ENCODE measurements at regions not wholly inside any gene's neighbourhood (a gene's known extent, or its start where the extent isn't known, plus 50 kb on each side); places are given as distances from the start of the nearest gene placed in this dataset.

DNA sequence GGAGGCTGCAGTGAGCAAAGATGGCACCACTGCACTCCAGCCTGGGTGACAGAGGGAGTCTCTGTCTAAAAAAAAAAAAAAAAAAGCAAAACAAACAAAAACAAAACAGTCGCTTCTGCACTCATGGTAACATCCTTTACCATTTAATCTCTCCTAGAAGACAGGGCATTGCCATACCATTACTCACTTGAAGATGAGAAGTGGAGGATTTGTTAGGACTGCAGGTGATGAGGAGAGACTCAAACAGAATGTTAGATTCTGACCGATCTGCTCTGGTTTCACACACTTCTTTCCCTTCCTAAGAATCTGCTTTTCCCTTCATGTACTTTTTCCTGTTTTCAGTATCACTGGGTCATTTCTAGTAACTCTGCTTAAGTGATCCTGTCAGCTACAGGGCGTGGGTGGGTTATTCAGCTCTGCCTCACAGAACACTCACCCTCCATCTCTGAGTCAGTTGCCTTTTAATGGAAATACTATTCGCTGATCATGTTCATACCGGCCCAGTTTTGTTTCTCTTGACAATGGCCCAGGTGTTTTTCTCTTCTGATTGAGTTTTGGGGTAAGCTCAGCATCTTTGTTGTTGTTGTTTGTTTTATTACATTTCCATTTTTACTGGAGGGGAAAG lies 148.0 kb upstream of the ERG start:
- no peak overlapping the region for H3K27ac Mint-ChIP-seq (ENCODE audit: low read depth)
- DNase-seq (ENCODE audit: low spot score in 2 of 2) (no peak), ATAC-seq (replicated peaks; ENCODE audit: extremely low read depth, poor library complexity, severe bottlenecking) (no peak)
- no peaks in the 10 kb centered on the region for H3K9me3 Mint-ChIP-seq
- H3K27me3 Mint-ChIP-seq, result peaks cover 52% of the 10 kb centered on the region
- no peaks in the 10 kb centered on the region for H3K36me3 Mint-ChIP-seq (ENCODE audit: insufficient read depth)
- no peak overlapping the region for H3K4me3 Mint-ChIP-seq
- no peaks in the 10 kb centered on the region for H3K4me1 Mint-ChIP-seq

DNA sequence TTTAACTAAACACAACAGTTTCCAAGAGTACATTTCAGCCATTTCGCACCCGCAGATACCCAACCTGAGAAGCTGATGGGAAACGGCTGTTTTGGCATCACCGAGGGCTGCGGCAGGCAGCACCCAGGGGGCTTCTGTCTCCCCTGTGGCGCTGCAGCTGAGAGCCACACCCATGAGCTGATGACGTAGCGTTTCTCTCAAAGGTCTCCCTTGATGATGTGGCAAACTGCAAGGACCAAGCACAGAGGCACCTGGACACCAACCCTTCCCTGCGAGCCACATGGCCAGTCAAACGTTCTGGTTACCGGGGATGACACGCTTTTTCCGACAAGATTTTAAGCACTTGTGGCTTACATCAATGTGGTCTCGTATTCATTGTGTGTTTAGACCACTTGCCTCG lies 150.8 kb upstream of the ERG start:
- no peak for DNase-seq (ENCODE audit: low spot score in 2 of 2)
- no peak overlapping the region for H3K27ac Mint-ChIP-seq (ENCODE audit: low read depth)

DNA sequence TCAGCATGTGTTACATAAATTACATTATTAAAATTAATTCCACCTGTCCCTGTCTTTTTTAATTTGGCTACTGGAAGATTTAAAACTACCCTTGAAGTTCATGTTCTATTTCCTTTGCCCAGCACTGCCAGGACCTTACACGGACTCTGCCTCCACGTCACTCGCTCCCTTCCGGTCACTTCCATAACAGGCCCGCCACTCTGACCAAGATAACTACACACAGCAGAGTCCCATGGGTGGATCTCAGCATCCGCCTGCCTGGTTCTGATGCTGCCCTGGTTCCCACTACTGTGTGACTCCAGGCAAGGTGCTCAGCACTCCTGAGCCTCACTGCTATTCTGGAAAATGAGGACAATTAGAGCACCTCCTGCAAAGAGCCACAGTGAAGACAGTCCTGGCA lies 153.3 kb upstream of the ERG start:
- Mint-ChIP-seq H3K9me3 (no peaks in the 10 kb centered on the region), H3K4me1 (no peaks in the 10 kb centered on the region), H3K4me3 (no peak overlapping the region), H3K27ac (ENCODE audit: low read depth) (no peak overlapping the region), H3K27me3 (peaks cover 43% of the 10 kb centered on the region), H3K36me3 (ENCODE audit: insufficient read depth) (peaks cover 1% of the 10 kb centered on the region)
- no peak for DNase-seq (ENCODE audit: low spot score in 2 of 2)
- ATAC-seq (replicated peaks; ENCODE audit: extremely low read depth, poor library complexity, severe bottlenecking), result no peak

More for the DNA sequence above, 150.8 kb upstream of the ERG start:
- Mint-ChIP-seq H3K4me3 (no peak overlapping the region), H3K4me1 (no peaks in the 10 kb centered on the region), H3K9me3 (no peaks in the 10 kb centered on the region), H3K27me3 (peaks cover 40% of the 10 kb centered on the region), H3K36me3 (ENCODE audit: insufficient read depth) (no peaks in the 10 kb centered on the region)
- no peak for ATAC-seq (replicated peaks; ENCODE audit: extremely low read depth, poor library complexity, severe bottlenecking)

DNA sequence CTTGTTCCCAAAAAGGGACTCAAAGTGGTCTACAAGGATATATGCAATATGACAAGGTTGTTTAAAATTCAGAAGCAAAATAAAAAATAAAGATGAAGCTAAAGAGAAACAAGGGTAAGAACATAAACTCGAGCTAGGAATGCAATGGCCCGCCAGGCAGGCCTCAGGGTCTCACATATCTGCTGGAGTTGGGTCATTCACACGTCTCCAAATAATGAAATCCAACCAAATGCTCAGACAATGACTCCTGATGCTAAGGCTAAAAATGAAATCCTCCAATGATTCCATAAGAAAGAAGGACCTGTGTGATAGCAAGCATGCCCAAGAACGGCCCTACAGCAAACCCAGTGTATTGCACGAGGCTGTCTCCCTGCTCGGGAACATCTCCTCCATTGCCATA lies 153.3 kb upstream of the ETS2 start:
- ATAC-seq (replicated peaks; ENCODE audit: extremely low read depth, poor library complexity, severe bottlenecking) (no peak), DNase-seq (ENCODE audit: low spot score in 2 of 2) (no peak)
- H3K27ac Mint-ChIP-seq (ENCODE audit: low read depth), result no peak overlapping the region
- H3K9me3 Mint-ChIP-seq, result no peaks in the 10 kb centered on the region
- H3K36me3 Mint-ChIP-seq (ENCODE audit: insufficient read depth), result peaks cover 1% of the 10 kb centered on the region
- peaks cover 43% of the 10 kb centered on the region for H3K27me3 Mint-ChIP-seq
- H3K4me3 Mint-ChIP-seq, result no peak overlapping the region
- H3K4me1 Mint-ChIP-seq, result no peaks in the 10 kb centered on the region

DNA sequence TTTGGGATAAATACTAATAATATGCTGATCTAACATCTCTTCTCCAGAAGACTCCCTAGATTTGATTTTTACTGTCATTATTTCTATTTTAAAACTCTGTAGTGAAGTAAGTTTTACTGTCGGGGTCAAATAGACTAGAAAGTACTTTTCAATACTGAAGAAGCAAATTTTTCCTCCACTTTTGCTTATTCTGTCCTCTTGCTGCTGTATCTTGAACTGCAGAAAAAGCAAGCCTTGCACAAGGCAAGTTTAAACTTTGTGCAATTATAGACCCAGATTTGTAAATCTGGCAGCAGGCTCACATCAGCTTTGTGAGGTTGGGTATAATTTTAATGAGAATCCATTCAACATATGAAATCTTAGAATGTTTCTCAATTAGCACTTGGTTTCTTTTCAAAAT lies 151.1 kb upstream of the ETS2 start:
- ATAC-seq (replicated peaks; ENCODE audit: extremely low read depth, poor library complexity, severe bottlenecking), result no peak
- Mint-ChIP-seq H3K9me3 (no peaks in the 10 kb centered on the region), H3K27ac (ENCODE audit: low read depth) (no peak overlapping the region), H3K4me1 (no peaks in the 10 kb centered on the region), H3K4me3 (no peak overlapping the region), H3K27me3 (peaks cover 42% of the 10 kb centered on the region), H3K36me3 (ENCODE audit: insufficient read depth) (peaks cover 1% of the 10 kb centered on the region)
- no peak for DNase-seq (ENCODE audit: low spot score in 2 of 2)

DNA sequence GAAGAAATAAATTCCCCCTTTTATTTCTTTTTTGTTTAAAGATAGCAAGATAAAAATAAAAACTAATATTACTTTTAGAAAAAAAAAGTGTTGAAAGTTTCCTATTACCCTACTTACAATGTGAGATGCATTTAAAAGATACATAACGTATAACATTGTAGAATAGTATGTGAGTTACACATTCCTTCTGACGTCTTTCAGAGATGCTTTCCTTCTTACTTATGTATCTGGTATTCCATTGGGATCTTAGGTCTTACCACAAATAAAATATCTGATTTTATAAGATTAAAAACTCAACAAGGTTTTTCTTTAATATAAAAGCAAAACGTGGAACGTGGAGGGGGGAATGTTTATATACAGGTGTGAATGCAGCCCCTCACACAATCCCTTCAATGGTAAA lies 147.2 kb upstream of the ETS2 start:
- peaks cover 9% of the 10 kb centered on the region for H3K4me1 Mint-ChIP-seq
- H3K9me3 Mint-ChIP-seq, result no peaks in the 10 kb centered on the region
- H3K4me3 Mint-ChIP-seq, result no peak overlapping the region
- DNase-seq (ENCODE audit: low spot score in 2 of 2) (no peak), ATAC-seq (replicated peaks; ENCODE audit: extremely low read depth, poor library complexity, severe bottlenecking) (no peak)
- H3K27me3 Mint-ChIP-seq, result peaks cover 74% of the 10 kb centered on the region
- H3K36me3 Mint-ChIP-seq (ENCODE audit: insufficient read depth), result peaks cover 1% of the 10 kb centered on the region
- H3K27ac Mint-ChIP-seq (ENCODE audit: low read depth), result no peak overlapping the region

DNA sequence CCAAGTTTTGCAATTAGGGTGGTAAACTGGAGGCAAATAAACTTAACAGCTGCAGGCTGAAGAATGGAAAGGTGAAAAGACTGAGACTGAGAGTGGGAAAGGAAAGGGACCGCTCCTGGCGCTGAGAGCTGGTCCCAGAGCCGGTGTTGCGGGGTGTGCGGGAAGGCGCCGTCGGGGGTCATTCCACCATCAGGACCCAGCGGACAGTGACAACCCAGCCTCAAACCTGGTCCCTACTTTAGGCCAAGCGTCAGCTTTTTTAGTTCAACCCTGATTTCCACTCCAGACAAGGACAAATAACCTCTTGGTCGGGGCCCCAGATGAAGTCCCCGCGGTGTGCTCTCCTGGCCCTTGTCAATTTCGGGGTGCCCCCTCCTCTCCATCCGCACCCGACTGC lies 145.8 kb upstream of the ETS2 start:
- no peak for DNase-seq (ENCODE audit: low spot score in 2 of 2)
- Mint-ChIP-seq H3K9me3 (no peaks in the 10 kb centered on the region), H3K4me3 (peak overlapping the region; percentile 63), H3K36me3 (ENCODE audit: insufficient read depth) (peaks cover 1% of the 10 kb centered on the region), H3K27ac (ENCODE audit: low read depth) (no peak overlapping the region), H3K27me3 (peaks cover 85% of the 10 kb centered on the region), H3K4me1 (peaks cover 9% of the 10 kb centered on the region)
- ATAC-seq (replicated peaks; ENCODE audit: extremely low read depth, poor library complexity, severe bottlenecking), result no peak

DNA sequence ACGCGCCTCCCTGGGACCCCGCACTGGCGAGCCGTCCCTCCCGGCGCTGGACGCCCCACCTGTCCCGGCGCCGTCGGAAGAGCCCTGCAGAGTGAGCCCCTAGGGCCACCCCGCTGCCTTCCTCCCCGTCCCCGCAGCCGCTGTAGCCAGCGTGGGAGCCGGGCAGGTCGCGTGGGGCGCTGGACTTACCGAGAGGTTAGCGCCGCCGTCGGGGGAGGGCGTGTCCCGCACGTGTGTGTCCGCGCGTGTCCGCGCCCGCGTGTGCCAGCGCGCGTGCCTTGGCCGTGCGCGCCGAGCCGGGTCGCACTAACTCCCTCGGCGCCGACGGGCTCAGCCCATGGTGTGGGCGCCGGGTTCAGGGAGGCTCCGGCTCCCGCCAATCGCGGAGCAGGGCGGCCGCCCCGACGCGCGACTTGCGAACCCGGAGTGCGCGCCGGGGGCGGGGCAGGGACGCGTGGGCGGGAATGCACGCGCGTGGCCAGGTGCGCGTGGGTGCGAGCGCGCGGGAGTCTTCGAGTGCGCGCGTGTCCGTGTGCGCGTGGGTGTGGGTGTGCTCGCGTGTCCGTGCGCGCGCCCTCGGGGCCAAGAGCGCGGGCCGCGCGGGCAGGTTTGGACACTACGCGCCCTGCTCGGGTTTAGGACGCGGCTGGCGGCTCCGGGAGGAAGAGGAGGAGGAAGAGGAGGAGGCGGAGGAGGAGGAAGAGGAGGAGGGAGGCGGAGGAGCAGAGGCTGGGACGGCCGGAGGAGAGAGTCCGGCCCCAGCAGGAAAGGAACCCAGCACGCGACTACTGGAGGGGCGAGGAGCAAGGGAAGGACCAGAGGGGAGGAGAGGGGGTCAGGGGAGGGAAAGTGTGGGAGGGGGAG lies 145.2 kb upstream of the ETS2 start:
- Mint-ChIP-seq H3K27ac (ENCODE audit: low read depth) (no peak overlapping the region), H3K4me1 (peaks cover 9% of the 10 kb centered on the region), H3K9me3 (no peaks in the 10 kb centered on the region), H3K27me3 (peaks cover 85% of the 10 kb centered on the region), H3K36me3 (ENCODE audit: insufficient read depth) (no peaks in the 10 kb centered on the region), H3K4me3 (peak overlapping the region; percentile 57)
- DNase-seq (ENCODE audit: low spot score in 2 of 2) (no peak), ATAC-seq (replicated peaks; ENCODE audit: extremely low read depth, poor library complexity, severe bottlenecking) (no peak)

DNA sequence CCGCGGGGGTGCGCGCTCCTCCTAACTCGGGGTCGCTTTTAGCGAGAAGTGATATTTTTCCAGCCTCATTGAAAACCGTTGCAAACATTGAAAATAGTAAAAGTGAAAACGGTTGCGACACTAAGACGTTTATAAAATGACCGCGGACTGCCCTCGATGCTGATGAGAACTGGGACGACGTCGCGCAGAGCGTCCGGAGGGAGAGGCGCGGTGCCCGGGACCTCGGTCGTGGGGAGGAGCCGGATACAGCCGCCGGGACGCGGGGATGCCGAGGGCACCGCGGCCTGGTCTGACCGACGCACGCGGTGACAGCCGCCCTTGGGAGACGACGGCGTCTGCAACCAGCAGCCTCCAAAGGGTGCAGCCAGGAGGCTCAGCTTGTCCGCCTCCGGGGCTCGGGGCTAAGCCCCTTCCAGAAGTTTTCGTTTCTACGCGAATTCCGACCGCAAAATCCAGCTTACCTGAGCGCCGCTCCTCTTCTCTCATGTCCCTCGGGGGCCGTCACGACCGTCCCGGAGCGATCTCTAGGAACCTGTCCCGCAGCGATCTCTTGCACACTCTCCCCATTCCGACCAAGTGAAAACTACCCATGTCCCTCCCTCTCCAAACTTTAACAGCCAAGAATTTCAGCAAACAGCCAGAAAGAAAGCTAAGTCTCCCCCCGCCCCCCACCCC lies 144.4 kb upstream of the ETS2 start:
- Mint-ChIP-seq H3K4me1 (peaks cover 9% of the 10 kb centered on the region), H3K36me3 (ENCODE audit: insufficient read depth) (no peaks in the 10 kb centered on the region), H3K27me3 (peaks cover 85% of the 10 kb centered on the region), H3K27ac (ENCODE audit: low read depth) (no peak overlapping the region), H3K9me3 (no peaks in the 10 kb centered on the region), H3K4me3 (peak overlapping the region; percentile 57)
- no peak for DNase-seq (ENCODE audit: low spot score in 2 of 2)
- ATAC-seq (replicated peaks; ENCODE audit: extremely low read depth, poor library complexity, severe bottlenecking), result no peak

DNA sequence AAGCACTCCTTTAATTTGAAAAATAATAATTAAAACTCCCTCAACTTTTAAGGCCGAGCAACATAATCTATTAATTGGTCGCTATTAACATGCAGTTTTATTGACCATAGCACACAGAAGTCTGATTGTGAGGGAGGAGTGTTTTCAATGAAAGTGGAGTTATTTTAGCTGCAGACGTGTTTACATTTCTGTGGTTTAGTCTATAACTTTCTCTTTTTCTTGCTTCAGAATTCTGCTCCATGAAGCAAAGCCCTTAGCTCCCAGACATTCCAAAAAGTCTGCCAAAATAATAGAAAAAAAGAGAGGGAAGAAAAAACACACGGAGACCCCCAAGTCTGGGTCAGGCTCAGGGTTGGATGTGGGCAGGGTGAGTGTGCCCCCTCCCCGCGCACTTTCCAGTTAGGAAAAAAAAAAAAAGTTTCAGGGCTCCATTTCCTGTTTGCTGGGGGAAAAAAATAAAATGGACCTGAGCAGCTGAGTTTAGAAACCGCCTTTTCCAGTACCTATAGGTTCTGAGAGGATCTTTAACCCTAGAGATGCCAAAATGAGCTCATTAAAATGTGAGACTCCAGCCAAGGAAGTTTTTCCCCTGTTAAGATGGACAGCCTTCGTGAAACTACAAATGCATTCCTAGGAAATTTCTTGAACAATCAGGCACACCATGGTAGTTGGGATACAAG lies 143.7 kb upstream of the ETS2 start:
- no peak for DNase-seq (ENCODE audit: low spot score in 2 of 2)
- Mint-ChIP-seq H3K36me3 (ENCODE audit: insufficient read depth) (no peaks in the 10 kb centered on the region), H3K27me3 (peaks cover 81% of the 10 kb centered on the region)

DNA sequence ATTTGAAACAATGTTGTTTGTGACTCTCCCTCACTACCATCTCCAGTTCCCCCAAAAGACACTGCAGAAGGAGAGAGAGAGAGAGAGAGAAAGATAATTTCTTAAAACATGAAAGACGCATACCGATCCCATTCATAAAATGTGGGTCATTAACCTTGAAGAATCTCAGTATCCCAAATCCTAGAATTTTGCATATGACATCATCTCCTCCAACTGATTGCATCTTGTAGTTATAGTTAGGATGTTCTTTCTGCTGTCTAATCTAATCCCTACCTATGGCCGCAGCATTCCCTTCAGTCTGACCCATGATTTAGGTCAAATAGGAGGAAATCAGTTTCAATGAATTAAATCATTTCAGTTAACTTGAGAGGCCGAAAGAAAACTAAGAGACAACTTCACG lies 142.4 kb upstream of the ETS2 start:
- Mint-ChIP-seq H3K36me3 (ENCODE audit: insufficient read depth) (no peaks in the 10 kb centered on the region), H3K27ac (ENCODE audit: low read depth) (no peak overlapping the region), H3K27me3 (peaks cover 82% of the 10 kb centered on the region), H3K4me1 (peaks cover 9% of the 10 kb centered on the region), H3K4me3 (no peak overlapping the region), H3K9me3 (no peaks in the 10 kb centered on the region)
- DNase-seq (ENCODE audit: low spot score in 2 of 2) (no peak), ATAC-seq (replicated peaks; ENCODE audit: extremely low read depth, poor library complexity, severe bottlenecking) (no peak)

More for the DNA sequence above, 143.7 kb upstream of the ETS2 start:
- H3K4me1 Mint-ChIP-seq, result peaks cover 9% of the 10 kb centered on the region
- no peak overlapping the region for H3K27ac Mint-ChIP-seq (ENCODE audit: low read depth)
- H3K4me3 Mint-ChIP-seq, result peak overlapping the region; percentile 57
- H3K9me3 Mint-ChIP-seq, result no peaks in the 10 kb centered on the region
- no peak for ATAC-seq (replicated peaks; ENCODE audit: extremely low read depth, poor library complexity, severe bottlenecking)

DNA sequence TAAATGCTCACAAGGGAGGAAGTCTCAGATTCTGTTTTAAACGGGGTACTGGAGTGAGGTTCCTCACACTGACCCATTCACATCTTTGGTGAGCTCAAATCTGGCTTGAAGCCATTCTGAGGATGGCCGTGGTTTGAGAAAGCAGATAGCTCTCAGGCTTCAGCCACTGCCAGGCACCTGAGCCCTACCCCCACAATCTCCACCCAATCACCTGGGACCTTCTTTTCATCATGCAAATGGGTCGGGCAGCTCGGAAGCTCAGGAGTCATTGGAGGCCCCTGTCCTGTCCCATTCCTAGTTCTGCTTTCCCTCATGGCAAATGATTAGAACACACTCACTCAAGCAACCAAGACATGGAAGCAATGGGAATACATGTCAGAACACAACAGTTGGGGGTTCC lies 141.4 kb upstream of the ETS2 start:
- no peak for ATAC-seq (replicated peaks; ENCODE audit: extremely low read depth, poor library complexity, severe bottlenecking)
- Mint-ChIP-seq H3K4me3 (no peak overlapping the region), H3K9me3 (no peaks in the 10 kb centered on the region), H3K4me1 (peaks cover 9% of the 10 kb centered on the region), H3K27ac (ENCODE audit: low read depth) (no peak overlapping the region), H3K27me3 (peaks cover 77% of the 10 kb centered on the region), H3K36me3 (ENCODE audit: insufficient read depth) (no peaks in the 10 kb centered on the region)
- no peak for DNase-seq (ENCODE audit: low spot score in 2 of 2)

Data from central memory CD8-positive, alpha-beta T cell (primary cell).